ENCODE measurements at regions not wholly inside any gene's neighbourhood (a gene's known extent, or its start where the extent isn't known, plus 50 kb on each side); places are given as distances from the start of the nearest gene placed in this dataset.

DNA sequence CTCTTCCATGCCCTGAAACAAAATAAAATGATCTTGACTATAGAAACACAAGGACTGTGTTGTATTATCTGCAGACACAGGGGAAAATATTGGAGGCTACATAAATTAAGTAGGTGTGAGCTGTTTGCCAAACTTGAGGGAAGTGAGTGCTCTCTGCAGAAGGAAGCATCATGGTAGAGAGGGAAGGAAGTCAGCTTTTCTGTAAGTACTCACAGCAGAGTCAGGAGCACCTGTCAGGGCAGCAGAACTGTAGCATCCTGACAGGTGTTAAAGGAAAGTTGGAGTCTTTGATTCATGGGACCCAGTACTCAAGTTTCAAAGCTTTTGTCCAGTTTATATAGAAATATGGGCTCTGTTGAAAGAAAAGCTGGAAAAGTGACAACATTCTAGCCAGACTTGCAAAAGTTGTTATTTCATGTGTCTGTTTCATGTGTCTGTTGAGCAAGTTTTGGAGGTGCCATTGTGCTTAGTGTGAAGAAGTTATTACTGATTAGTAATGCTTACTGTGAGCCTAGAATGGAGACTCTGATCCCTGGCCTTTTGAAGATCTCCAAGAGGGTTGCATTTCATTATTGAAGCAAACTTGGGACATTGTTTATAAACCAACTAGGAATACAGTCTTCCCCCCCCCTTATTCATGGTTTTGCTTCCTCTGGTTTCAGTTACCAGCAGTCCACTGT lies 194.7 kb downstream of the SPATA31D1 start:
- H3K9me2 ChIP-seq (ENCODE audit: insufficient read depth, low read length): no peaks in the 10 kb centered on the region

DNA sequence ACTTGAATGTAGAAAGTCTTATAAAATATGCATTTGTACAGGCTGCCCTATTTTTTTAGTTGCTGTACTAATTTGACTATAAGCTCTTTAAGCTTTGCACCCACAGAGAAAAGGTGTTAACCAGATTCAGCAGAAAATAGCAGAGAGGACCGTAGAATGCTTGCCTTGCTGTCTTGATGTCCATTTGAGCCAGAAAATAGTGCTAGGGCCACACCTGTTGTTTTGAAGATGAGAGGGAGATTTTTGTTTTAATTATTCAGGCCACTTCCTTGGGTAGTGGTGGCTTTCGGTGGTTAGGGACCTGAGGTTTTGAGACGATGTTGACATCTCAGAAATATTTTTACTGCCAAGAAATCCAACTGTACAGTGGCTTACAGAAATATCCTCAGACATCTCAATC lies 196.0 kb downstream of the SPATA31D1 start:
- no peaks in the 10 kb centered on the region for H3K27me3 ChIP-seq (ENCODE audit: insufficient read depth, low read depth, low read length)
- TF ChIP-seq, protein P1, sequence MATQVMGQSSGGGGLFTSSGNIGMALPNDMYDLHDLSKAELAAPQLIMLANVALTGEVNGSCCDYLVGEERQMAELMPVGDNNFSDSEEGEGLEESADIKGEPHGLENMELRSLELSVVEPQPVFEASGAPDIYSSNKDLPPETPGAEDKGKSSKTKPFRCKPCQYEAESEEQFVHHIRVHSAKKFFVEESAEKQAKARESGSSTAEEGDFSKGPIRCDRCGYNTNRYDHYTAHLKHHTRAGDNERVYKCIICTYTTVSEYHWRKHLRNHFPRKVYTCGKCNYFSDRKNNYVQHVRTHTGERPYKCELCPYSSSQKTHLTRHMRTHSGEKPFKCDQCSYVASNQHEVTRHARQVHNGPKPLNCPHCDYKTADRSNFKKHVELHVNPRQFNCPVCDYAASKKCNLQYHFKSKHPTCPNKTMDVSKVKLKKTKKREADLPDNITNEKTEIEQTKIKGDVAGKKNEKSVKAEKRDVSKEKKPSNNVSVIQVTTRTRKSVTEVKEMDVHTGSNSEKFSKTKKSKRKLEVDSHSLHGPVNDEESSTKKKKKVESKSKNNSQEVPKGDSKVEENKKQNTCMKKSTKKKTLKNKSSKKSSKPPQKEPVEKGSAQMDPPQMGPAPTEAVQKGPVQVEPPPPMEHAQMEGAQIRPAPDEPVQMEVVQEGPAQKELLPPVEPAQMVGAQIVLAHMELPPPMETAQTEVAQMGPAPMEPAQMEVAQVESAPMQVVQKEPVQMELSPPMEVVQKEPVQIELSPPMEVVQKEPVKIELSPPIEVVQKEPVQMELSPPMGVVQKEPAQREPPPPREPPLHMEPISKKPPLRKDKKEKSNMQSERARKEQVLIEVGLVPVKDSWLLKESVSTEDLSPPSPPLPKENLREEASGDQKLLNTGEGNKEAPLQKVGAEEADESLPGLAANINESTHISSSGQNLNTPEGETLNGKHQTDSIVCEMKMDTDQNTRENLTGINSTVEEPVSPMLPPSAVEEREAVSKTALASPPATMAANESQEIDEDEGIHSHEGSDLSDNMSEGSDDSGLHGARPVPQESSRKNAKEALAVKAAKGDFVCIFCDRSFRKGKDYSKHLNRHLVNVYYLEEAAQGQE (IDR thresholded peaks at IDR 0.05; ENCODE audit: borderline replicate concordance): no peak
- no peak for TF ChIP-seq POLR2AphosphoS5 (IDR thresholded peaks at IDR 0.05)
- no peak for TF ChIP-seq MXI1 (conservative IDR thresholded peaks at IDR 0.05; ENCODE audit: poor library complexity, severe bottlenecking)
- no peak for TF ChIP-seq EP300 (conservative IDR thresholded peaks at IDR 0.05; ENCODE audit: poor library complexity, severe bottlenecking)
- no peak for TF ChIP-seq EZH2 (IDR thresholded peaks at IDR 0.05; ENCODE audit: borderline replicate concordance, insufficient read depth, low read length, poor library complexity, severe bottlenecking)
- no peak for TF ChIP-seq RAD21 (conservative IDR thresholded peaks at IDR 0.05)
- TF ChIP-seq, protein P2, sequence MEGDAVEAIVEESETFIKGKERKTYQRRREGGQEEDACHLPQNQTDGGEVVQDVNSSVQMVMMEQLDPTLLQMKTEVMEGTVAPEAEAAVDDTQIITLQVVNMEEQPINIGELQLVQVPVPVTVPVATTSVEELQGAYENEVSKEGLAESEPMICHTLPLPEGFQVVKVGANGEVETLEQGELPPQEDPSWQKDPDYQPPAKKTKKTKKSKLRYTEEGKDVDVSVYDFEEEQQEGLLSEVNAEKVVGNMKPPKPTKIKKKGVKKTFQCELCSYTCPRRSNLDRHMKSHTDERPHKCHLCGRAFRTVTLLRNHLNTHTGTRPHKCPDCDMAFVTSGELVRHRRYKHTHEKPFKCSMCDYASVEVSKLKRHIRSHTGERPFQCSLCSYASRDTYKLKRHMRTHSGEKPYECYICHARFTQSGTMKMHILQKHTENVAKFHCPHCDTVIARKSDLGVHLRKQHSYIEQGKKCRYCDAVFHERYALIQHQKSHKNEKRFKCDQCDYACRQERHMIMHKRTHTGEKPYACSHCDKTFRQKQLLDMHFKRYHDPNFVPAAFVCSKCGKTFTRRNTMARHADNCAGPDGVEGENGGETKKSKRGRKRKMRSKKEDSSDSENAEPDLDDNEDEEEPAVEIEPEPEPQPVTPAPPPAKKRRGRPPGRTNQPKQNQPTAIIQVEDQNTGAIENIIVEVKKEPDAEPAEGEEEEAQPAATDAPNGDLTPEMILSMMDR (IDR thresholded peaks at IDR 0.05; ENCODE audit: poor library complexity, severe bottlenecking): no peak
- TF ChIP-seq SMC3 (conservative IDR thresholded peaks at IDR 0.05; ENCODE audit: poor library complexity): no peak
- TF ChIP-seq TAF1 (IDR thresholded peaks at IDR 0.05; ENCODE audit: low read depth): no peak
- H3K4me2 ChIP-seq (ENCODE audit: low read length): no peak overlapping the region
- no peaks in the 10 kb centered on the region for H3K9me3 ChIP-seq (ENCODE audit: low read length)
- H3F3A ChIP-seq (ENCODE audit: insufficient read depth, low read length, poor library complexity, severe bottlenecking): peaks cover 3% of the 10 kb centered on the region
- no peaks in the 10 kb centered on the region for H3K79me2 ChIP-seq (replicated peaks; ENCODE audit: insufficient read depth, low read length)
- no peak overlapping the region for H2AFZ ChIP-seq (ENCODE audit: low read depth, low read length)
- no peak overlapping the region for H3K9ac ChIP-seq (ENCODE audit: low read length)
- no peaks in the 10 kb centered on the region for H4K20me1 ChIP-seq (ENCODE audit: insufficient read depth)
- no peaks in the 10 kb centered on the region for H3K36me3 ChIP-seq (ENCODE audit: insufficient read depth, low read length)
- H3K4me3 ChIP-seq (ENCODE audit: low read length): no peak overlapping the region
- H3K9me2 ChIP-seq (ENCODE audit: insufficient read depth, low read length): no peaks in the 10 kb centered on the region
- no peak overlapping the region for H3K27ac ChIP-seq (ENCODE audit: low read length)

More for the DNA sequence above, 194.7 kb downstream of the SPATA31D1 start:
- TF ChIP-seq, protein P1 (IDR thresholded peaks at IDR 0.05; ENCODE audit: borderline replicate concordance): no peak
- TF ChIP-seq EP300 (conservative IDR thresholded peaks at IDR 0.05; ENCODE audit: poor library complexity, severe bottlenecking) (no peak), RAD21 (conservative IDR thresholded peaks at IDR 0.05) (no peak), EZH2 (IDR thresholded peaks at IDR 0.05; ENCODE audit: borderline replicate concordance, insufficient read depth, low read length, poor library complexity, severe bottlenecking) (no peak), POLR2AphosphoS5 (IDR thresholded peaks at IDR 0.05) (no peak), TAF1 (IDR thresholded peaks at IDR 0.05; ENCODE audit: low read depth) (no peak), MXI1 (conservative IDR thresholded peaks at IDR 0.05; ENCODE audit: poor library complexity, severe bottlenecking) (no peak), SMC3 (conservative IDR thresholded peaks at IDR 0.05; ENCODE audit: poor library complexity) (no peak)
- TF ChIP-seq, protein P2 (IDR thresholded peaks at IDR 0.05; ENCODE audit: poor library complexity, severe bottlenecking): no peak
- H3F3A ChIP-seq (ENCODE audit: insufficient read depth, low read length, poor library complexity, severe bottlenecking): peaks cover 3% of the 10 kb centered on the region
- no peaks in the 10 kb centered on the region for H3K9me3 ChIP-seq (ENCODE audit: low read length)
- no peak overlapping the region for H3K9ac ChIP-seq (ENCODE audit: low read length)
- no peak overlapping the region for H2AFZ ChIP-seq (ENCODE audit: low read depth, low read length)
- H3K4me2 ChIP-seq (ENCODE audit: low read length): no peak overlapping the region
- no peaks in the 10 kb centered on the region for H3K36me3 ChIP-seq (ENCODE audit: insufficient read depth, low read length)
- no peaks in the 10 kb centered on the region for H4K20me1 ChIP-seq (ENCODE audit: insufficient read depth)
- no peak overlapping the region for H3K27ac ChIP-seq (ENCODE audit: low read length)
- no peaks in the 10 kb centered on the region for H3K27me3 ChIP-seq (ENCODE audit: insufficient read depth, low read depth, low read length)
- H3K4me3 ChIP-seq (ENCODE audit: low read length): no peak overlapping the region
- H3K79me2 ChIP-seq (replicated peaks; ENCODE audit: insufficient read depth, low read length): no peaks in the 10 kb centered on the region
